ENCODE measurements at regions not wholly inside any gene's neighbourhood (a gene's known extent, or its start where the extent isn't known, plus 50 kb on each side); places are given as distances from the start of the nearest gene placed in this dataset.

- Histone ChIP-seq H3K36me3 (ENCODE audit: control insufficient read depth in 2 of 2, insufficient read depth in 1 of 2, low read length in 2 of 2) (no peaks in the 10 kb centered on the region), H3K4me1 (ENCODE audit: control insufficient read depth, insufficient read depth, low read length) (no peaks in the 10 kb centered on the region), H3K27ac (ENCODE audit: extremely low read depth, low read depth, low read length) (no peak overlapping the region), H3K4me3 (ENCODE audit: low read depth, low read length) (no peak overlapping the region), H3K9me3 (ENCODE audit: control insufficient read depth, insufficient read depth, low read depth, low read length) (no peaks in the 10 kb centered on the region)
- CTCF ChIA-PET, result interaction anchor here (0.6 to 0.7 kb wide), 2 partner anchors 8 to 224 kb away, joined by 4 read pairs; no protein-coding TSS in a partner anchor
- TF ChIP-seq ZNF501 (tag by site-specific recombination; IDR thresholded peaks at IDR 0.05) (no peak), ZNF302 (tag by site-specific recombination; IDR thresholded peaks at IDR 0.05; ENCODE audit: low read depth) (no peak), GLIS2 (tag by site-specific recombination; IDR thresholded peaks at IDR 0.05) (no peak), ZBTB8A (tag by site-specific recombination; IDR thresholded peaks at IDR 0.05) (no peak)
- TF ChIP-seq, protein P1, sequence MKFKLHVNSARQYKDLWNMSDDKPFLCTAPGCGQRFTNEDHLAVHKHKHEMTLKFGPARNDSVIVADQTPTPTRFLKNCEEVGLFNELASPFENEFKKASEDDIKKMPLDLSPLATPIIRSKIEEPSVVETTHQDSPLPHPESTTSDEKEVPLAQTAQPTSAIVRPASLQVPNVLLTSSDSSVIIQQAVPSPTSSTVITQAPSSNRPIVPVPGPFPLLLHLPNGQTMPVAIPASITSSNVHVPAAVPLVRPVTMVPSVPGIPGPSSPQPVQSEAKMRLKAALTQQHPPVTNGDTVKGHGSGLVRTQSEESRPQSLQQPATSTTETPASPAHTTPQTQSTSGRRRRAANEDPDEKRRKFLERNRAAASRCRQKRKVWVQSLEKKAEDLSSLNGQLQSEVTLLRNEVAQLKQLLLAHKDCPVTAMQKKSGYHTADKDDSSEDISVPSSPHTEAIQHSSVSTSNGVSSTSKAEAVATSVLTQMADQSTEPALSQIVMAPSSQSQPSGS (tag by site-specific recombination; IDR thresholded peaks at IDR 0.05; ENCODE audit: low read depth), result no peak
- POLR2A ChIA-PET, result no interaction called here
These were observed 317.5 kb upstream of the SGO1 start for GRCh38 chr3:20503394-20504082.

- CTCF ChIA-PET, result no interaction called here
- Histone ChIP-seq H3K4me3 (ENCODE audit: low read depth, low read length) (no peak overlapping the region), H3K9me3 (ENCODE audit: control insufficient read depth, insufficient read depth, low read depth, low read length) (no peaks in the 10 kb centered on the region), H3K4me1 (ENCODE audit: control insufficient read depth, insufficient read depth, low read length) (no peaks in the 10 kb centered on the region), H3K27ac (ENCODE audit: extremely low read depth, low read depth, low read length) (no peak overlapping the region), H3K36me3 (ENCODE audit: control insufficient read depth in 2 of 2, insufficient read depth in 1 of 2, low read length in 2 of 2) (no peaks in the 10 kb centered on the region)
- no peak for TF ChIP-seq ZBTB17 (tag by site-specific recombination; IDR thresholded peaks at IDR 0.05)
- TF ChIP-seq ZXDB (tag by site-specific recombination; IDR thresholded peaks at IDR 0.05), result no peak
- no peak for TF ChIP-seq ZNF423 (tag by site-specific recombination; IDR thresholded peaks at IDR 0.05)
- no peak for TF ChIP-seq ZFHX2 (tag by site-specific recombination; conservative IDR thresholded peaks at IDR 0.05)
- TF ChIP-seq, protein P2, sequence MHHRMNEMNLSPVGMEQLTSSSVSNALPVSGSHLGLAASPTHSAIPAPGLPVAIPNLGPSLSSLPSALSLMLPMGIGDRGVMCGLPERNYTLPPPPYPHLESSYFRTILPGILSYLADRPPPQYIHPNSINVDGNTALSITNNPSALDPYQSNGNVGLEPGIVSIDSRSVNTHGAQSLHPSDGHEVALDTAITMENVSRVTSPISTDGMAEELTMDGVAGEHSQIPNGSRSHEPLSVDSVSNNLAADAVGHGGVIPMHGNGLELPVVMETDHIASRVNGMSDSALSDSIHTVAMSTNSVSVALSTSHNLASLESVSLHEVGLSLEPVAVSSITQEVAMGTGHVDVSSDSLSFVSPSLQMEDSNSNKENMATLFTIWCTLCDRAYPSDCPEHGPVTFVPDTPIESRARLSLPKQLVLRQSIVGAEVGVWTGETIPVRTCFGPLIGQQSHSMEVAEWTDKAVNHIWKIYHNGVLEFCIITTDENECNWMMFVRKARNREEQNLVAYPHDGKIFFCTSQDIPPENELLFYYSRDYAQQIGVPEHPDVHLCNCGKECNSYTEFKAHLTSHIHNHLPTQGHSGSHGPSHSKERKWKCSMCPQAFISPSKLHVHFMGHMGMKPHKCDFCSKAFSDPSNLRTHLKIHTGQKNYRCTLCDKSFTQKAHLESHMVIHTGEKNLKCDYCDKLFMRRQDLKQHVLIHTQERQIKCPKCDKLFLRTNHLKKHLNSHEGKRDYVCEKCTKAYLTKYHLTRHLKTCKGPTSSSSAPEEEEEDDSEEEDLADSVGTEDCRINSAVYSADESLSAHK (tag by site-specific recombination; IDR thresholded peaks at IDR 0.05), result no peak
- no peak for TF ChIP-seq ZNF426 (tag by site-specific recombination; IDR thresholded peaks at IDR 0.05)
- no peak for TF ChIP-seq ZEB2 (tag by site-specific recombination; IDR thresholded peaks at IDR 0.05)
- TF ChIP-seq BCL11B (tag by site-specific recombination; IDR thresholded peaks at IDR 0.05; ENCODE audit: low read depth), result no peak
- no peak for TF ChIP-seq ZNF513 (tag by site-specific recombination; IDR thresholded peaks at IDR 0.05)
- no peak for TF ChIP-seq ZNF600 (tag by site-specific recombination; IDR thresholded peaks at IDR 0.05)
- TF ChIP-seq ZNF248 (tag by site-specific recombination; IDR thresholded peaks at IDR 0.05), result no peak
- TF ChIP-seq ZNF350 (tag by site-specific recombination; IDR thresholded peaks at IDR 0.05), result no peak
- no peak for TF ChIP-seq ZNF843 (tag by site-specific recombination; IDR thresholded peaks at IDR 0.05)
- TF ChIP-seq KLF10 (tag by site-specific recombination; IDR thresholded peaks at IDR 0.05), result no peak
- no peak for TF ChIP-seq ZNF660 (tag by site-specific recombination; IDR thresholded peaks at IDR 0.05)
- TF ChIP-seq ZNF239 (tag by site-specific recombination; IDR thresholded peaks at IDR 0.05), result no peak
- TF ChIP-seq, protein P3, sequence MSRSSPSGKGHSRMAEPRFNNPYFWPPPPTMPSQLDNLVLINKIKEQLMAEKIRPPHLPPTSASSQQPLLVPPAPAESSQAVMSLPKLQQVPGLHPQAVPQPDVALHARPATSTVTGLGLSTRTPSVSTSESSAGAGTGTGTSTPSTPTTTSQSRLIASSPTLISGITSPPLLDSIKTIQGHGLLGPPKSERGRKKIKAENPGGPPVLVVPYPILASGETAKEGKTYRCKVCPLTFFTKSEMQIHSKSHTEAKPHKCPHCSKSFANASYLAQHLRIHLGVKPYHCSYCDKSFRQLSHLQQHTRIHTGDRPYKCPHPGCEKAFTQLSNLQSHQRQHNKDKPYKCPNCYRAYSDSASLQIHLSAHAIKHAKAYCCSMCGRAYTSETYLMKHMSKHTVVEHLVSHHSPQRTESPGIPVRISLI (tag by site-specific recombination; IDR thresholded peaks at IDR 0.05), result no peak
- no peak for TF ChIP-seq ZNF596 (tag by site-specific recombination; IDR thresholded peaks at IDR 0.05)
- no peak for TF ChIP-seq ZBTB20 (tag by site-specific recombination; IDR thresholded peaks at IDR 0.05)
- POLR2A ChIA-PET, result no interaction called here
These were observed 305.0 kb upstream of the SGO1 start for GRCh38 chr3:20490996-20491395.
